ENCODE measurements at regions not wholly inside any gene's neighbourhood (a gene's known extent, or its start where the extent isn't known, plus 50 kb on each side); places are given as distances from the start of the nearest gene placed in this dataset.

GRCh38 chr14:22118899-22119477, 445.4 kb upstream of the OR4E1 start:
- TF ChIP-seq, protein P1, sequence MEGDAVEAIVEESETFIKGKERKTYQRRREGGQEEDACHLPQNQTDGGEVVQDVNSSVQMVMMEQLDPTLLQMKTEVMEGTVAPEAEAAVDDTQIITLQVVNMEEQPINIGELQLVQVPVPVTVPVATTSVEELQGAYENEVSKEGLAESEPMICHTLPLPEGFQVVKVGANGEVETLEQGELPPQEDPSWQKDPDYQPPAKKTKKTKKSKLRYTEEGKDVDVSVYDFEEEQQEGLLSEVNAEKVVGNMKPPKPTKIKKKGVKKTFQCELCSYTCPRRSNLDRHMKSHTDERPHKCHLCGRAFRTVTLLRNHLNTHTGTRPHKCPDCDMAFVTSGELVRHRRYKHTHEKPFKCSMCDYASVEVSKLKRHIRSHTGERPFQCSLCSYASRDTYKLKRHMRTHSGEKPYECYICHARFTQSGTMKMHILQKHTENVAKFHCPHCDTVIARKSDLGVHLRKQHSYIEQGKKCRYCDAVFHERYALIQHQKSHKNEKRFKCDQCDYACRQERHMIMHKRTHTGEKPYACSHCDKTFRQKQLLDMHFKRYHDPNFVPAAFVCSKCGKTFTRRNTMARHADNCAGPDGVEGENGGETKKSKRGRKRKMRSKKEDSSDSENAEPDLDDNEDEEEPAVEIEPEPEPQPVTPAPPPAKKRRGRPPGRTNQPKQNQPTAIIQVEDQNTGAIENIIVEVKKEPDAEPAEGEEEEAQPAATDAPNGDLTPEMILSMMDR (IDR thresholded peaks at IDR 0.05; ENCODE audit: control extremely low read depth in 1 of 3, insufficient read depth in 1 of 3, low read depth in 1 of 3, low read length in 3 of 3) = no peak
- no peak for TF ChIP-seq NANOG (IDR thresholded peaks at IDR 0.05; ENCODE audit: insufficient read depth, low read depth, low read length, poor library complexity, severe bottlenecking)
- TF ChIP-seq EZH2 (IDR thresholded peaks at IDR 0.05; ENCODE audit: low read depth, low read length, severe bottlenecking) = no peak
- no peak for TF ChIP-seq POLR2A (IDR thresholded peaks at IDR 0.05; ENCODE audit: control extremely low read depth in 1 of 2, low read depth in 2 of 2, low read length in 2 of 2)
- no peak for TF ChIP-seq SIN3A (conservative IDR thresholded peaks at IDR 0.05 in 1 of 2, IDR thresholded peaks at IDR 0.05 in 1 of 2; ENCODE audit: low read depth in 1 of 2, low read length in 2 of 2)
- no peak for TF ChIP-seq FOSL1 (IDR thresholded peaks at IDR 0.05; ENCODE audit: insufficient read depth, low read depth, low read length)
